Naive B cell (primary cell): ENCODE measurements at regions not wholly inside any gene's neighbourhood (a gene's known extent, or its start where the extent isn't known, plus 50 kb on each side); places are given as distances from the start of the nearest gene placed in this dataset.

Source experiments
- ATAC-seq, 2 donors: fragments of 150-1000 bp; cut with Tn5 transposase; 2 replicates each; pipeline ENCODE4 v1.10.0; 2021; ENCODE audit warnings: low read depth in 2 of 2, mild to moderate bottlenecking in 2 of 2, moderate library complexity in 2 of 2
- DNase-seq: peaks from one replicate; pipeline ENCODE4 v3.0.0; 2022
- H3K27ac Mint-ChIP-seq, 6 donors: one replicate each; pipeline ENCODE4 v1.8.0; 2020 to 2022; ENCODE audit warnings: mild to moderate bottlenecking in 6 of 6, mixed read lengths in 6 of 6, moderate library complexity in 5 of 6, inconsistent platforms in 2 of 6
- H3K27me3 Mint-ChIP-seq, 3 donors: one replicate each; pipeline ENCODE4 v1.8.0; 2021 to 2022; ENCODE audit warnings: mixed read lengths in 3 of 3, mild to moderate bottlenecking in 1 of 3
- H3K36me3 Mint-ChIP-seq, 2 donors: one replicate each; pipeline ENCODE4 v1.8.0; 2020 to 2022; ENCODE audit warnings: mixed read lengths in 2 of 2, inconsistent platforms in 1 of 2, mild to moderate bottlenecking in 1 of 2
- H3K4me1 Mint-ChIP-seq, 3 donors: one replicate each; pipeline ENCODE4 v1.8.0; 2020 to 2022; ENCODE audit warnings: mixed read lengths in 3 of 3, inconsistent platforms in 1 of 3, mild to moderate bottlenecking in 1 of 3, moderate library complexity in 1 of 3
- H3K4me3 Mint-ChIP-seq, 8 donors: one replicate each; pipeline ENCODE4 v1.8.0; 2020 to 2022; ENCODE audit warnings: mild to moderate bottlenecking in 8 of 8, mixed read lengths in 8 of 8, moderate library complexity in 8 of 8, inconsistent platforms in 2 of 8
- H3K9me3 Mint-ChIP-seq, 7 donors: one replicate each; pipeline ENCODE4 v1.8.0; 2020 to 2022; ENCODE audit warnings: mixed read lengths in 7 of 7, mild to moderate bottlenecking in 5 of 7, inconsistent platforms in 2 of 7, moderate library complexity in 1 of 7

DNA sequence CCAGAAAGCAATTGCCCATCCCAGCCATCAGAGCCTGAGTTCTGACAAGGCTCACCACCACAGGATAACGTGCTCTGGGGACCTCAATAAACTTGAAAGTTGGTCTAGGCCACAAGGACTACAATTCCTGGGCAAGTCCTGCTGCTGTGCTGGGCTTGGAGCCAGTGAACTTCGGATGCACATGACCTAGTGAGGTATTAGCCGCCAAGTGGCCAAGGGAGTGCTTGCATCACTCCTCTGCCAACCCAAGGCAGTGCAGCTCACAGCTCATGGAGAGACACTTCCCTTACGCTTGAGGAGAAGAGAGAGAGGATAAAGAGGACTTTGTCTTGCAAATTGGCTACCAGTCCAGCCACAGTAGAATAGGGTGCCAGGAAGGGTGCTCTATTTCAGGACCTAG is 219.6 kb downstream of the MBD2 start:
- Mint-ChIP-seq H3K36me3 (no peaks in the 10 kb centered on the region), H3K4me3 (no peak overlapping the region), H3K27ac (no peak overlapping the region), H3K9me3 (peaks cover 0 to 14% (median 4%) of the 10 kb centered on the region in 7 donors), H3K27me3 (peaks cover 0 to 5% (median 4%) of the 10 kb centered on the region in 3 donors), H3K4me1 (no peaks in the 10 kb centered on the region)
- DNase-seq, result no peak
- no peak for ATAC-seq

DNA sequence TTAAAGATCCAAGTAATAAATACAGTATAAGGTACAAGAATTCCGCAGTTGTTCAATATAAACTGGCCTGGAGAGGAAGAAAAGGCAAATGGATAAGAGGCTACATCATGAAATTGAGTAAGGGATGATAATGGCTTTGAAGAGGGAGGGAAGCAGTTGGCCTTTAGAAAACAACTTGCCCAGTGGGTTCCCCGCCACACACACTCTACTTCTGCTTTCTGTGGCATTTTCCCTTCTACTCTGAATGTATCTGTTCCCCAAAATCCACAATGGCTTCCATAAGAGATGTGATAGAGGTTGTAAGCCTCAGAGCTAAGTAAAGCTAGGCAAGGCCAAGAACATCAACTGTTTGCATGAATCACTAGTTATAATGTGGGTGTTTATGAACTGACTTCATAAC is 221.3 kb downstream of the MBD2 start:
- ATAC-seq (no peak), DNase-seq (no peak)
- Mint-ChIP-seq H3K4me1 (no peaks in the 10 kb centered on the region), H3K27me3 (peaks cover 0 to 14% (median 4%) of the 10 kb centered on the region in 3 donors), H3K36me3 (no peaks in the 10 kb centered on the region), H3K27ac (no peak overlapping the region), H3K9me3 (peaks cover 0 to 10% (median 4%) of the 10 kb centered on the region in 7 donors), H3K4me3 (no peak overlapping the region)

DNA sequence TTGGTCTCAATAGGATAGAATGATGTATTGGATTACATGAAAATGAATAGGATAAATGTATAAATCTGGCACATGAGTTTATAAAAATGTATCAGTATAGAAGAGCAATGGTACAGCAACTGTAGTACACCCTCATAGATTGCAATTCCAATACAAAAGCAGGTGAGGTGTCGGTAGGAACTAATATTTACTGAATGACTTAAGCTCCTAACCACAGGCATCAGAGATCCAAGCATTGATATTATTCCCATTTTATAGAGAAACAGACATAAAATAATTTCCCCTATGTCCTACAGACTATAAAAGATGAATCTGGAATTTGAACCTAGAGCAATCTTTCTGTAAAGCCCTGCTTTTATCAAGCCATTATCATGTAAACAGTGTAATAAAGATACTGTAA is 227.4 kb downstream of the MBD2 start:
- H3K4me1 Mint-ChIP-seq, result no peaks in the 10 kb centered on the region
- H3K36me3 Mint-ChIP-seq, result no peaks in the 10 kb centered on the region
- no peak for DNase-seq
- H3K27ac Mint-ChIP-seq, result no peak overlapping the region
- H3K4me3 Mint-ChIP-seq, result no peak overlapping the region
- H3K27me3 Mint-ChIP-seq, result peaks cover 0 to 9% (median 0%) of the 10 kb centered on the region in 3 donors
- H3K9me3 Mint-ChIP-seq, result peaks cover 0 to 4% (median 0%) of the 10 kb centered on the region in 7 donors
- ATAC-seq, result no peak

DNA sequence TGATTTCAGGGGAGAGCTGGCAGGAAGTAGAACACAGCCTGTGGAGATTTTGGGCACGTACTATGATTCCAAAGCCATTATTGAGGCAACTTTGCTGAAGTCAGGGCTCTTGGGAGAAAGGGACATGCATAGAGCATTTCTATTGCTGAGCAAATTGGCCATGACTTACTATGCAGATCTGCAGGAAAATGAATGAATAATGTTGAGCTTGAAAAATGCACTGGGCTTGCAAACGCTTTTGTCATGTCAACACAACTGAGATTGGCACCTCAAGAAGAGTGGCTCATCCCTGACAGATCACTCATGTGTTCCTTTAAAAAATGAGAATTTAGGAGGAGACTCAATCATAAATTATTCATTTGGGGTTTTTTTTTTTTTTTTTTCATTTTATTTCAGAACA is 230.5 kb downstream of the MBD2 start:
- ATAC-seq (no peak), DNase-seq (no peak)
- H3K9me3 Mint-ChIP-seq, result peaks cover 0 to 1% (median 0%) of the 10 kb centered on the region in 7 donors
- H3K36me3 Mint-ChIP-seq, result no peaks in the 10 kb centered on the region
- no peak overlapping the region for H3K27ac Mint-ChIP-seq
- peaks cover 0 to 12% (median 0%) of the 10 kb centered on the region in 3 donors for H3K27me3 Mint-ChIP-seq
- H3K4me1 Mint-ChIP-seq, result no peaks in the 10 kb centered on the region
- H3K4me3 Mint-ChIP-seq, result no peak overlapping the region

DNA sequence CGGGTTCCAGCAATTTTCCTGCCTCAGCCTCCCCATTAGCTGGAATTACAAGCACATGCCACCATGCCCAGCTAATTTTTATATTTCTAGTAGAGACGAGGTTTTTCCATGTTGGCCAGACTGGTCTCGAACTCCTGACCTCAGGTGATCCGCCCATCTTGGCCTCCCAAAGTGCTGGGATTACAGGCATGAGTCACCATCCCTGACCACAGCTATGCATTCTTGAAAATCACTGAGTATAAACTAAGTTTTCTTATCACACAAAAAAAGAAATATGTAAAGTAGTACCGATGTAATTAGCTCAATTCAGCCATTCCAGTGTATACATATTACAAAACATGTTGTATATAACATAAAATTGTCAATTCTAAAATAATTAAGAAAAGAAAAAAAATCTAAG is 232.7 kb downstream of the MBD2 start:
- no peaks in the 10 kb centered on the region for H3K36me3 Mint-ChIP-seq
- H3K27ac Mint-ChIP-seq, result no peak overlapping the region
- peaks cover 0 to 6% (median 0%) of the 10 kb centered on the region in 3 donors for H3K27me3 Mint-ChIP-seq

DNA sequence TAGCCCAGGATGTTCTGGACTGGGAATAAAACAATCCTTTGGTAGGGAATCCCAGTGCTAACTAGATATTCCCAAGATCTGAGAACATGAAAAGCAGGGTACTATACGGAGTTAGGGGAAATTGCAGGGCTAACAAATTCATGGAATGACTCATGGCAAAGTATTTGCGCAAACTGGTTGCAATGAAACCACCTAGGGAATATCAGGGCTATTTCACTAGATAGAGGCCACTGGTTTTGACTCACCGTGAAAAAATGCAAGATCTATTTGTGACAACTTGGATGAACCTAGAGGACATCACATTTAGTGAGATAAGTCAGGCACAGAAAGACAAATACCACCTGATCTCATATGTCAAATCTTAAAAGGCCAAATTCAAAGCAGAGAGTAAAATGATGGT is 233.3 kb downstream of the MBD2 start:
- no peak for ATAC-seq
- Mint-ChIP-seq H3K27me3 (peaks cover 0 to 6% (median 0%) of the 10 kb centered on the region in 3 donors), H3K4me3 (no peak overlapping the region), H3K4me1 (no peaks in the 10 kb centered on the region), H3K36me3 (no peaks in the 10 kb centered on the region), H3K27ac (no peak overlapping the region), H3K9me3 (peaks cover 0 to 1% (median 0%) of the 10 kb centered on the region in 7 donors)
- no peak for DNase-seq

More for the DNA sequence above, 232.7 kb downstream of the MBD2 start:
- Mint-ChIP-seq H3K9me3 (peaks cover 0 to 1% (median 0%) of the 10 kb centered on the region in 7 donors), H3K4me3 (no peak overlapping the region), H3K4me1 (no peaks in the 10 kb centered on the region)
- ATAC-seq, result no peak
- DNase-seq, result no peak

DNA sequence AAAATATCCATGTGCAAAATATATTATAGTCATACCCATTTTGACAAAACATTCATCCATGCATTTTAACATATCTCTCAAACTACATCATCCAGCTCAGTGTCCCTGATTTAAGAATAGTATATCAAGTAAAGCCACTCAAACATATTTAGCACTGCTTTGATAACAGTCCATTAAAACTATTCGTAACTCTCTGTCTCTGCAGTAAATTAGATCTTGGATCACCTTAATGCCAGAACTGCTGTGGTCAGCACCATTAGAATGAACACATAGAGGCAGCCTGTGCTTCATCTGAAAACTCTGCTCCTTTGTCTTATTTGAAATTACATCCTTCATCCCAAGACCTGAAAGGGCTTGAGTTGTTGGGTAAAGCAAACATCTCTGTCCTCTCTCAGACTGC is 234.0 kb downstream of the MBD2 start:
- Mint-ChIP-seq H3K27me3 (peaks cover 0 to 6% (median 0%) of the 10 kb centered on the region in 3 donors), H3K36me3 (no peaks in the 10 kb centered on the region), H3K4me3 (no peak overlapping the region), H3K4me1 (no peaks in the 10 kb centered on the region), H3K9me3 (peaks cover 0 to 1% (median 0%) of the 10 kb centered on the region in 7 donors), H3K27ac (no peak overlapping the region)
- ATAC-seq (no peak), DNase-seq (no peak)

DNA sequence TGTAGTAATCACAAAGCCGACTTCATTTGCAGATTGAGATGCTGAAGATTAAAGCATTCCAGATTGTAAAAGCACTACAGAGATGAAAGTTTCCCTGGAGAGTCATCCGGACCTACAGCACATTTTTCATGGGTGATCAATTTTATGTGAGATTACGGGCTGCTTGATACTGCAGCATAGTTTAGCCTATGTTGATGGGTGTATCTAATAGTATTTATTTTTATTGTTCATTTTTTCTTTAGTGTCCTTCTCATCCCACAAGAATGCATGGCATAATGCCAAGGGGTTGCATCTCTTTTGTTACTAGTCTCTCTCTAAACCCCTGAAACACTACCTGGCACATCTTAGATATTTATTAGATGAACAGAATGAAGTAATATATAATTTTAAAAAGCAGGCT is 240.4 kb downstream of the MBD2 start:
- Mint-ChIP-seq H3K27ac (no peak overlapping the region), H3K4me3 (no peak overlapping the region), H3K36me3 (peaks cover 0 to 11% of the 10 kb centered on the region in 2 donors), H3K9me3 (peaks cover 3 to 13% (median 8%) of the 10 kb centered on the region in 7 donors), H3K27me3 (peaks cover 0 to 8% (median 6%) of the 10 kb centered on the region in 3 donors), H3K4me1 (no peaks in the 10 kb centered on the region)
- DNase-seq, result no peak
- ATAC-seq, result no peak

DNA sequence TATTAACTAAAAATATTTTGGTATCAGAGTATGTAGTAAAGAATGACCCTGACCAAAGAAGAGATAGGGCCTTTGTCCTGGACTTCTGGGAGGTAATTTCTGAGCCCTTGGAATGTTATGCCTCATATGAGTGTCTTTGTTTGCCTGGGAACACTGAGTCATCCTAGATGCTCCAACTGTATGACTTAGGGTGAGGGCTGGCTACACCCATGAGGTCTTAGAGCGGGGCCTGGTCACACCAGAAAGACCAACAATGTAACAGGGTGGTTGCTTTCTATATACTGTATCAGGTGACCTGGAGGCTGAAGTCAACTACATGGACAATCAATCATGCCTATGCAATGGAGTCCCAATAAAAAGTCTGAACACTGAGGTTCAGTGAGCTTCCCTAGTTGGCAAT is 253.1 kb downstream of the MBD2 start:
- no peaks in the 10 kb centered on the region for H3K4me1 Mint-ChIP-seq

DNA sequence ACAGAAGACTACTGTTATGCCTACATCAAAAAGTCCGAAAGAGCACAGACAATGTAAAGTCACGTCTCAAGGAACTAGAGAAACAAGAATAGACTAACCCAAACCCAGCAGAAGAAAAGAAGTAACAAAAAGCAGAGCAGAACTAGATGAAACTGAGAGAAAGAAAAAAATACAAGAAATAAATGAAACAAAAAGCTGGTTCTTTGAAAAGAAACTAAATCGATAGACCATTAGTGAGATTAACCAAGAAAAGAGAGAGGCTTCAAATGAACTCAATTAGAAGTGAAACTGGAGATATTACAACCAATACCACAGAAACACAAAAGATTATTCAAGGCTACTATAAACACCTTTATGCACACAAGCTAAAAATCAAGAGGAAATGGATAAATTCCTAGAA is 271.8 kb downstream of the MBD2 start:
- Mint-ChIP-seq H3K4me1 (no peaks in the 10 kb centered on the region), H3K27me3 (peaks cover 1 to 11% (median 7%) of the 10 kb centered on the region in 3 donors), H3K4me3 (peak overlapping the region in 1 of 8 donors; percentile 1)

More for the DNA sequence above, 253.1 kb downstream of the MBD2 start:
- H3K9me3 Mint-ChIP-seq, result peaks cover 5 to 30% (median 15%) of the 10 kb centered on the region in 7 donors
- no peak for ATAC-seq
- DNase-seq, result no peak
- no peak overlapping the region for H3K4me3 Mint-ChIP-seq
- peaks cover 0 to 5% of the 10 kb centered on the region in 2 donors for H3K36me3 Mint-ChIP-seq
- H3K27ac Mint-ChIP-seq, result no peak overlapping the region
- no peaks in the 10 kb centered on the region for H3K27me3 Mint-ChIP-seq

DNA sequence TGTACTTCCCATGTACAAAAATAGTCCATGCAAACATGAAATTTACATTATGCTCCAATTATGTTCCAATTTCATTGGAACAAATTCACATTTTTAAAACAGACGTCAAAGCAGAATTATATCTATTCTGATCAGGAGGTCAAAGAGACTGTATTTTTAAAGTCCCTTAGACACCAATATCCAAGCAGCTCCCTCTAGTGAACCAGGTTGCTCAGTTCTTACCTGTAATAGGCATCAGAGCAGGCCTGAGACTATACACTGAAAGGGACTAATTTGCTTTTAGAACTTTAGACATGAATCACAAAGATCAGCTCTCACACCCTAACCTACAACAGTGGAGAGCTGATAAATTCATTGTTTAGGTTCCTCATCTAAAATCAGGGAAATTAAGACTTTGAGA is 273.9 kb downstream of the MBD2 start:
- no peak for DNase-seq
- H3K4me3 Mint-ChIP-seq, result no peak overlapping the region
- H3K27me3 Mint-ChIP-seq, result peaks cover 7 to 11% (median 8%) of the 10 kb centered on the region in 3 donors
- no peaks in the 10 kb centered on the region for H3K4me1 Mint-ChIP-seq
- no peaks in the 10 kb centered on the region for H3K36me3 Mint-ChIP-seq
- no peak for ATAC-seq
- H3K27ac Mint-ChIP-seq, result no peak overlapping the region
- H3K9me3 Mint-ChIP-seq, result peaks cover 0 to 17% (median 2%) of the 10 kb centered on the region in 7 donors

More for the DNA sequence above, 271.8 kb downstream of the MBD2 start:
- DNase-seq, result no peak
- peaks cover 0 to 6% (median 0%) of the 10 kb centered on the region in 7 donors for H3K9me3 Mint-ChIP-seq
- no peaks in the 10 kb centered on the region for H3K36me3 Mint-ChIP-seq
- ATAC-seq, result no peak
- H3K27ac Mint-ChIP-seq, result no peak overlapping the region

DNA sequence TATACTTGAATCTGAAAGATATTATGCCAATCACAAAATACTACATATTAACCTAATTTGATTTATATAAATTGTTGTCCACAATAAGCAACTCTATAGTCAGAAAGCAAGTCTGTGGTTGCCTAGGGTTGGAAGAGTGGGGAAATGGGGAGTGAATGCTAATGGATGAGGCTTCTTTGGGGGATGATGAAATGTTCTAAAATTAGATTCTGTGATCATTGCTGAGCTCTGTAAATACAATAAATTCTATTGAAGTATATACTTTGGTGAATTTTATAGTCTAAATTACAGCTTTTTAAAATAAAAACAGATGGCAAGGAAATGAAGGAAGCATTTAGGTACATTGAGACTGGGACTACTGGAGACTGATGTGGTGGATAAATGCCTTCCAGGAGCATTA is 275.5 kb downstream of the MBD2 start:
- H3K27ac Mint-ChIP-seq, result no peak overlapping the region
- no peaks in the 10 kb centered on the region for H3K36me3 Mint-ChIP-seq
- H3K9me3 Mint-ChIP-seq, result peaks cover 5 to 31% (median 10%) of the 10 kb centered on the region in 7 donors
- peaks cover 7 to 8% (median 8%) of the 10 kb centered on the region in 3 donors for H3K27me3 Mint-ChIP-seq
- ATAC-seq, result no peak
- no peaks in the 10 kb centered on the region for H3K4me1 Mint-ChIP-seq
- H3K4me3 Mint-ChIP-seq, result no peak overlapping the region
- DNase-seq, result no peak

DNA sequence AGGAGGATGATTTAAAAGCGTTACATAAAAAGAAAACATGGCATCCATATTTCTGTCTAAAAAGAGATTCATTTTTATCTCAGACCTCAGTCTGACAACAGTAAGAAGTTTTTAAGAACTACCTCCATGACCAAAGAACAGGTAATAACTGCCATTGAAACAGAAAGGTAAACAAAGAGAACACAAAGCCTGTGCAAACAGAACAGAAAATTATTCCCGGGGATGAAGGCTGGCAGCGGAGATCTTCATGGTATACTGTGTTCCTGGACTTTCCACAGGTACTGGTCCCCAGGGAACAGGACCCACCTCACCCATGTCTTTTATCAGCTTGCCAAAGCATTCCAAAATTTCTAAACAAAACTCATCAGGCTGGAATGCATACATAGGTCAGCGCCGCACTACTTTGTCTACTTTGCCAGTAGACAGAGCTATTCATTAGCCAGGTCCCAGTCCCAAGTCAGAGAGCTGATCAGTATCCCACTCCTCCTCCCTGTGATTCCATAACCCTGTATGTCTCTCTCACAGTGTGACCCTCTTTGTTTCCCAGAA is 277.3 kb downstream of the MBD2 start:
- Mint-ChIP-seq H3K36me3 (no peaks in the 10 kb centered on the region), H3K27ac (no peak overlapping the region), H3K4me3 (no peak overlapping the region), H3K4me1 (no peaks in the 10 kb centered on the region), H3K9me3 (peaks cover 5 to 32% (median 12%) of the 10 kb centered on the region in 7 donors), H3K27me3 (peaks cover 0 to 8% (median 7%) of the 10 kb centered on the region in 3 donors)
- DNase-seq (no peak), ATAC-seq (no peak)

DNA sequence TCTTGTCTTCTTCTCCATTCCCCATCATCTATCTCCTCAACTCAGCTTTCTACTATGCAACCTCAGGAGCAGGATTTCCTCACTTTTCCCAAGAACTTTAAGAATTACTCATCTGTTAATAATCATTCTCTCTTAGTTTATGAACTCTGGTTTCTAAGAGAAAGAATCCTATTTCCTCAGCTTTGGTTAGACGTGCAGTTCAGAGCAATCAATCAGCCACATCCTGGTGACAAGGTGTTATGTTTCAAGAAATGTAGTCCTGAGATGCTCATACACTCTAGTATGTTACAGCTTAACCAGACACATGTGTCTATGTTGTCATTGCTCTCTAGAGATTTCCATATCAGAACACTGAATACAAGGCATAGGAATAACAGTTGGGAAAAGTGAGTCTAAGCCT is 277.9 kb downstream of the MBD2 start:
- DNase-seq (no peak), ATAC-seq (no peak)
- no peaks in the 10 kb centered on the region for H3K4me1 Mint-ChIP-seq
- peaks cover 5 to 37% (median 14%) of the 10 kb centered on the region in 7 donors for H3K9me3 Mint-ChIP-seq
- H3K4me3 Mint-ChIP-seq, result no peak overlapping the region
- H3K27me3 Mint-ChIP-seq, result peaks cover 0 to 8% (median 7%) of the 10 kb centered on the region in 3 donors
- H3K36me3 Mint-ChIP-seq, result no peaks in the 10 kb centered on the region
- no peak overlapping the region for H3K27ac Mint-ChIP-seq
